Mesothelial cell of epicardium (in vitro differentiated cells): ENCODE measurements at regions not wholly inside any gene's neighbourhood (a gene's known extent, or its start where the extent isn't known, plus 50 kb on each side); places are given as distances from the start of the nearest gene placed in this dataset.

Source experiments
- DNase-seq, 2 experiments: peaks; one replicate each; pipeline ENCODE4 v3.0.0; 2021; ENCODE audit warnings: low spot score in 2 of 2; ENCODE audit not compliant: unreplicated experiment in 2 of 2
- H3K27ac Mint-ChIP-seq: 2 replicates; pipeline ENCODE4 v1.8.0; 2021; ENCODE audit warnings: mixed read lengths
- H3K27me3 Mint-ChIP-seq: 2 replicates; pipeline ENCODE4 v1.8.0; 2021; ENCODE audit warnings: low read depth, mixed read lengths
- H3K36me3 Mint-ChIP-seq: 2 replicates; pipeline ENCODE4 v1.8.0; 2021; ENCODE audit warnings: mixed read lengths
- H3K4me1 Mint-ChIP-seq: 2 replicates; pipeline ENCODE4 v1.8.0; 2021; ENCODE audit warnings: mixed read lengths
- H3K4me3 Mint-ChIP-seq: 2 replicates; pipeline ENCODE4 v1.8.0; 2021; ENCODE audit warnings: mild to moderate bottlenecking, moderate library complexity, mixed read lengths
- H3K9me3 Mint-ChIP-seq: 2 replicates; pipeline ENCODE4 v1.8.0; 2021; ENCODE audit warnings: mixed read lengths
- TF ChIP-seq, protein P1 (sequence below): fragments of 200-600 bp; sonication (generic); IDR thresholded peaks from one replicate; pipeline ENCODE4 v1.5.0; 2021; ENCODE audit warnings: antibody characterized with exemption; ENCODE audit not compliant: unreplicated experiment

DNA sequence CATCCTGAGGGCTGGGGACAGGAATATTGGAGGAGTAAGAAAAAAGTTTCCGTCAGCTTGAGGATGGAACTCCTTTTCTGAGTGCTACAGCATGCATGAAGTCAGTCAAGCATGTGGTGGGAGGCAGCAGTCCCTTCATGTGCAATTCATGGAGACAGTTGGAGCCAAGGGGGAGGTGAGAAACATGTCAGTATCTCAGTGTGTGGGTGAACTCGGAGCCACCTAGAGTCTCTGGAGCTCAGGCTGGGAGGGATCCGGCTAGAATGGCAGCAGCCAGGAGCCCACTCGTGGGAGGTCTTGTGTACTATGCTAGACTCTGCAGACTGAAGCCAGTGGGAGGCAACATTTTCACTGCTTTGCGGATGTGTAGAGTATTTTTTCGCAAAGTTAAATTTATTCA, 60.3 kb downstream of the AVPR1A start:
- no peak overlapping the region for H3K4me3 Mint-ChIP-seq
- H3K27me3 Mint-ChIP-seq = peaks cover 2% of the 10 kb centered on the region
- no peak overlapping the region for H3K27ac Mint-ChIP-seq
- TF ChIP-seq, protein P1, sequence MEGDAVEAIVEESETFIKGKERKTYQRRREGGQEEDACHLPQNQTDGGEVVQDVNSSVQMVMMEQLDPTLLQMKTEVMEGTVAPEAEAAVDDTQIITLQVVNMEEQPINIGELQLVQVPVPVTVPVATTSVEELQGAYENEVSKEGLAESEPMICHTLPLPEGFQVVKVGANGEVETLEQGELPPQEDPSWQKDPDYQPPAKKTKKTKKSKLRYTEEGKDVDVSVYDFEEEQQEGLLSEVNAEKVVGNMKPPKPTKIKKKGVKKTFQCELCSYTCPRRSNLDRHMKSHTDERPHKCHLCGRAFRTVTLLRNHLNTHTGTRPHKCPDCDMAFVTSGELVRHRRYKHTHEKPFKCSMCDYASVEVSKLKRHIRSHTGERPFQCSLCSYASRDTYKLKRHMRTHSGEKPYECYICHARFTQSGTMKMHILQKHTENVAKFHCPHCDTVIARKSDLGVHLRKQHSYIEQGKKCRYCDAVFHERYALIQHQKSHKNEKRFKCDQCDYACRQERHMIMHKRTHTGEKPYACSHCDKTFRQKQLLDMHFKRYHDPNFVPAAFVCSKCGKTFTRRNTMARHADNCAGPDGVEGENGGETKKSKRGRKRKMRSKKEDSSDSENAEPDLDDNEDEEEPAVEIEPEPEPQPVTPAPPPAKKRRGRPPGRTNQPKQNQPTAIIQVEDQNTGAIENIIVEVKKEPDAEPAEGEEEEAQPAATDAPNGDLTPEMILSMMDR = no peak
- H3K36me3 Mint-ChIP-seq = no peaks in the 10 kb centered on the region
- DNase-seq = no peak
- no peaks in the 10 kb centered on the region for H3K9me3 Mint-ChIP-seq
- peaks cover 3% of the 10 kb centered on the region for H3K4me1 Mint-ChIP-seq

DNA sequence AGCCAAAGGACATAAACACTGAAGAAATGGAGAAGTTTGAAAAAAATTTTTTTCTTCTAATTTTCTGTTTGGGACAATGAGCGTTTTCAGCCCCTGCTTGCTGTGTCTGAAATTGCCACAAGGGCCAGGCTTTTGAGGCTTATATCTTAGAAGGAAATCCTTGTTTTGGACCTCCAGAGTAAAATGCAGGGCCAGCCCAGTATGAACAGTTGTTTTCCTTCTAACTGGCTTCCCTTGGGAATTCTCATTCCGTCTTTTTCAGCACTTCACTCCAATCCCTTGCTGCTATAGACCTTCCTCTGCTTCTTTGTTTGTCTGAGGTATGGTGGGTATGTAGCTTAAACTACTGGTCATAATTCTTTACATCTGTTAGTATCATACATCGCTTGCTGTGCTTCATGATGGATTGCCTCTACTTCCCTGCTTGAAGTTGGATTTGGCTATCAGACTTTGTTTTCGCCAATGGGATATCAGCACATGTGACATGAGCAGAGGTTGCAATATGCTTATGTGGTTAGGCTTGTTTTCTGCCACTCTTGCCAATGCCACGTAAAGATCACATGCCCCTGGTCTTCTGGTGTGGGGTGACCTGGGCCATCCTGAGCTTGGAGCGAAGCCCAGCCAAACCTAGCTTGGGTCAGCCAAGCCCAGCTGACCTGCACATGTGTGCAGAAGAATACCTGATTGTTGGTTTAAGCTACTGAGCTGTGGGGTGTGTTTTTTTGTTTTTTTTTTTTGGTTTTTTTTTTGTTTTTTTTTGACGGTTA, 64.7 kb downstream of the AVPR1A start:
- Mint-ChIP-seq H3K27me3 (no peaks in the 10 kb centered on the region), H3K36me3 (no peaks in the 10 kb centered on the region), H3K4me3 (no peak overlapping the region), H3K9me3 (no peaks in the 10 kb centered on the region), H3K27ac (no peak overlapping the region), H3K4me1 (no peaks in the 10 kb centered on the region)
- TF ChIP-seq, protein P1 = no peak
- no peak for DNase-seq

DNA sequence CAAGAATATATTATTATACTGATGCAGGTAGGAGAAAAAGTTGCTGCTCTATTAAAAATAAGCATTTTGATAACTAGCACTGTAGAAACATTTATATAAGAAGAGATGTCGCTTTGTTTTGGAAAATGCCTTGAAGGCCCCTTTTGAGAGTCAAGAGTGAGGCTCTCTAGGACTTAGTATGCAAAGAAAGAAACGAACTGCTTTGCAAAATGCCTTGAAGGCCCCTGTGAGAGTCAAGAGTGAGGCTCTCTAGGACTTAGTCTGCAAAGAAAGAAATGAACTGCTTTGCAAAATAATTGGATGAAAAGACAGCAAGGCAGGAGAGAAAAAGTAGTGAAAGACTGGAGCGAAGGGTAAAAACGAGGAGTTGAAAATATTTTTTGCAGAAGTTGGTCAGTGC, 65.9 kb downstream of the AVPR1A start:
- Mint-ChIP-seq H3K27ac (no peak overlapping the region), H3K36me3 (no peaks in the 10 kb centered on the region), H3K27me3 (no peaks in the 10 kb centered on the region), H3K4me1 (peaks cover under 1% of the 10 kb centered on the region), H3K4me3 (no peak overlapping the region), H3K9me3 (no peaks in the 10 kb centered on the region)
- no peak for DNase-seq
- TF ChIP-seq, protein P1 = no peak

DNA sequence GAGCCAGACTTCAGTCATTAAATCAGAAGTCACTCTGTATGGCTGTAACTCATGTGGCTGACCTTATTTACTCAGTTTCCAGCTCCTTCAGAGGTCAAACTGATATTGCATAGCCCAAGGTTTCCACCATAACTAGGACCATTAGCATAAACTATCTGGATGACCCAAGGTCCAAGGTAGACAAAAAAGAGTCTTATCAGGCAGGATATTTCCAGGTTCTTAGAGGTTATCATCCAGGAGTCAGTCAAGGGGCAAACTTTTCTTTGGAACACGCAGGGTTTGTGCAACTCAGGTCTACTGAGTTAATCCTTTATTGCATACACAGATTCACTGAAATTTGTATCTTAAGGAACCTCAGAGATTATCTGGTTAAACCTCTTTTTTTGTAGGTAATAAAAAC, 66.5 kb downstream of the AVPR1A start:
- TF ChIP-seq, protein P1 = no peak
- no peak for DNase-seq
- H3K9me3 Mint-ChIP-seq = no peaks in the 10 kb centered on the region
- no peak overlapping the region for H3K4me3 Mint-ChIP-seq
- peaks cover 3% of the 10 kb centered on the region for H3K4me1 Mint-ChIP-seq
- no peaks in the 10 kb centered on the region for H3K36me3 Mint-ChIP-seq
- H3K27me3 Mint-ChIP-seq = no peaks in the 10 kb centered on the region
- H3K27ac Mint-ChIP-seq = no peak overlapping the region

DNA sequence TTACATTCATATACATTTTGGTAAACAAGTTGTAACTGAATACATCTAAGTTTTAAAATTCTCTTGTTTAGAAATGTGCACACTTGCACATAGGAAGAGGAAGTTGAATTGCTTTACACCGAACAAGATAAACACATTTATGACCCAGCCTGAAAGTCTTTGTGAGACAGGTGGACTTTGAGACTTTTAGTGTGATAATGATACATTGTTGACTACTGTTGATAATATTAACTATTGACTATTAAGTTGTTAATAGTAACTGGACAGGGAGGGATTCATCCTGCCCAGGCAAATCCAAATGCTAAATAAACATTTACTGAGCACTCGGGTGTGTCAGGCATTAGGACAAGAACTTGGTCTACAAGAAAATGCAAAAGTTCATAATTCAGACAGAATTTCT, 68.0 kb downstream of the AVPR1A start:
- Mint-ChIP-seq H3K27me3 (no peaks in the 10 kb centered on the region), H3K4me1 (peaks cover 3% of the 10 kb centered on the region), H3K4me3 (no peak overlapping the region), H3K27ac (no peak overlapping the region), H3K36me3 (no peaks in the 10 kb centered on the region), H3K9me3 (no peaks in the 10 kb centered on the region)
- DNase-seq = no peak
- TF ChIP-seq, protein P1 = no peak
